Neuronal stem cell (in vitro differentiated cells): ENCODE measurements at regions not wholly inside any gene's neighbourhood (a gene's known extent, or its start where the extent isn't known, plus 50 kb on each side); places are given as distances from the start of the nearest gene placed in this dataset.

ENCODE experiments used
- DNase-seq: peaks from one replicate; pipeline ENCODE4 v3.0.0-alpha.2; 2013; ENCODE audit warnings: low spot score
- H2AFZ ChIP-seq: one replicate; pipeline ENCODE4 v1.6.1; 2013; ENCODE audit warnings: mild to moderate bottlenecking, low read length, inconsistent platforms
- H2AK5ac ChIP-seq: 2 replicates; pipeline ENCODE4 v1.6.1; 2013; ENCODE audit warnings: low read depth, mild to moderate bottlenecking, inconsistent platforms, low read length, moderate library complexity, mixed read lengths
- H2BK120ac ChIP-seq: 2 replicates; pipeline ENCODE4 v1.6.1; 2013; ENCODE audit warnings: low read depth, mild to moderate bottlenecking, inconsistent platforms, low read length, moderate library complexity, mixed read lengths
- H2BK12ac ChIP-seq: one replicate; pipeline ENCODE4 v1.6.1; 2013; ENCODE audit warnings: low read length, inconsistent platforms
- H2BK15ac ChIP-seq: 2 replicates; pipeline ENCODE4 v1.6.1; 2013; ENCODE audit warnings: mild to moderate bottlenecking, low read length, inconsistent platforms, mixed read lengths
- H2BK5ac ChIP-seq: one replicate; pipeline ENCODE4 v1.6.1; 2013; ENCODE audit warnings: inconsistent platforms, mild to moderate bottlenecking, low read length, moderate library complexity
- H3K14ac ChIP-seq: one replicate; pipeline ENCODE4 v1.6.1; 2013; ENCODE audit warnings: low read length, inconsistent platforms
- H3K18ac ChIP-seq: 2 replicates; pipeline ENCODE4 v1.6.1; 2013; ENCODE audit warnings: low read length, inconsistent platforms
- H3K23ac ChIP-seq: 2 replicates; pipeline ENCODE4 v1.6.1; 2013; ENCODE audit warnings: low read depth, mild to moderate bottlenecking, mixed read lengths, low read length, inconsistent platforms; ENCODE audit not compliant: poor library complexity
- H3K27ac ChIP-seq: replicated peaks from 3 replicates; pipeline ENCODE4 v1.5.1; 2013; ENCODE audit warnings: low read length, inconsistent platforms
- H3K27me3 ChIP-seq, 3 experiments: 2 replicates each; pipeline ENCODE4 v1.6.1; 2013; ENCODE audit warnings: low read length in 3 of 3, mild to moderate bottlenecking in 2 of 3, inconsistent platforms in 1 of 3, low read depth in 1 of 3, mixed read lengths in 1 of 3, moderate library complexity in 1 of 3; ENCODE audit not compliant: control insufficient read depth in 3 of 3, insufficient read depth in 3 of 3
- H3K36me3 ChIP-seq, 2 donors: replicated peaks in 1 of 2; 2 replicates each; pipeline ENCODE4 v1.6.1; 2013; ENCODE audit warnings: low read length in 2 of 2; ENCODE audit not compliant: control insufficient read depth in 2 of 2, insufficient read depth in 2 of 2
- H3K4ac ChIP-seq: 2 replicates; pipeline ENCODE4 v1.6.1; 2013; ENCODE audit warnings: inconsistent platforms, mild to moderate bottlenecking, low read length, moderate library complexity
- H3K4me1 ChIP-seq, 2 donors: 1 replicate in 1 of 2; 2 replicates in 1 of 2; pipeline ENCODE4 v1.6.1; 2013; ENCODE audit warnings: low read length in 2 of 2, low read depth in 1 of 2; ENCODE audit not compliant: control insufficient read depth in 2 of 2, insufficient read depth in 1 of 2
- H3K4me2 ChIP-seq: one replicate; pipeline ENCODE4 v1.6.1; 2013; ENCODE audit warnings: mild to moderate bottlenecking, low read length, inconsistent platforms; ENCODE audit not compliant: insufficient read depth, poor library complexity, severe bottlenecking
- H3K4me3 ChIP-seq, 2 donors: 2 replicates each; pipeline ENCODE4 v1.5.1; 2013; ENCODE audit warnings: low read length in 2 of 2, mild to moderate bottlenecking in 2 of 2, inconsistent platforms in 1 of 2, moderate library complexity in 1 of 2
- H3K79me1 ChIP-seq: one replicate; pipeline ENCODE4 v1.6.1; 2013; ENCODE audit warnings: low read depth, mild to moderate bottlenecking, inconsistent platforms, low read length, moderate library complexity
- H3K9ac ChIP-seq: one replicate; pipeline ENCODE4 v1.6.1; 2013; ENCODE audit warnings: mild to moderate bottlenecking, low read depth, low read length, inconsistent platforms; ENCODE audit not compliant: poor library complexity
- H3K9me3 ChIP-seq, 2 donors: replicated peaks in 1 of 2; 2 replicates each; pipeline versions ENCODE3 to v1.6.1; 2013; ENCODE audit warnings: low read length in 2 of 2, mild to moderate bottlenecking in 2 of 2, inconsistent platforms in 1 of 2, low read depth in 1 of 2, mixed read lengths in 1 of 2, moderate library complexity in 1 of 2; ENCODE audit not compliant: control insufficient read depth in 2 of 2, insufficient read depth in 1 of 2
- H4K8ac ChIP-seq: one replicate; pipeline ENCODE4 v1.6.1; 2013; ENCODE audit warnings: low read depth, mild to moderate bottlenecking, inconsistent platforms, low read length, moderate library complexity
- H4K91ac ChIP-seq: one replicate; pipeline ENCODE4 v1.6.1; 2013; ENCODE audit warnings: low read length, low read depth, mild to moderate bottlenecking, inconsistent platforms; ENCODE audit not compliant: poor library complexity
- WGBS, 2 donors: extraction: QIAGEN DNeasy Blood & Tissue Kit; methylation state at CpG; one replicate each; pipeline ENCODE4 v1.1.7; 2013; ENCODE audit warnings: missing lambda C conversion rate in 2 of 2, mixed read lengths in 1 of 2; ENCODE audit not compliant: insufficient read length in 2 of 2, insufficient replicate concordance in 1 of 2; ENCODE audit errors: extremely low coverage in 2 of 2; 5-methylcytosine and 5-hydroxymethylcytosine counted together

DNA sequence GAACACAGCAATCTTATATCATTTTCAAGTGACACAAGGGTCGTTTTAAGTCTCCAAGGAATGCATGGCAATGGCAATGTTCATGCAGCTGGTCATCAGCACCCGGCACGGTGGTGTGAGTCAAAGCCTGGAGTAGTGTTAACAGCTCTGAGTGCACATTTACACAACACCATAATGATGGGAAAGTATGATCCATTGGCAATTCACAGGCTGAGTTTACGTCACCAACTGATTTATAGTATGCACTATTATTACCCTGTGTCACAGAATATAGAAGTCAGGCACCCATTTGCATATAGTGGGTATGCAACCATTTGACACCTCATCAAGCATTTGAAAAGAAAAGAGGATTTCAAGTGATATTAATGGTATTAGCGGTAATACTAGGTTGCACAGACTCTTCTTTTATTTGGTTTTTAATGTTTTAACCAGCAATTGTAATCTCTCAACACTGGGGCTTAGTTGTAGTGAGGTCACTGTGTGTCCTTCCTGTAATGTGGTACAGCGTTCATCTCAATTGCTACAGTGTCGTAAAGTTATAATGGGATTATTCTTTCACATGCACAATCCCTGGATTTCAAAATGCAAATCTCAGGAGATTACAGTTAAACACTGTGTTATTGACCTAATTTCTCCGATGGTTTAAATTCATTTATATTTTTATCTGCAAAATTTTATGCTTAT is 113.8 kb downstream of the C3orf38 start:
- Histone ChIP-seq H4K8ac (no peak overlapping the region), H2BK5ac (no peak overlapping the region), H3K4me1 (no peaks in the 10 kb centered on the region), H3K23ac (no peak overlapping the region), H3K27me3 (no peaks in the 10 kb centered on the region), H2AFZ (no peak overlapping the region), H3K4me3 (no peak overlapping the region), H3K79me1 (no peaks in the 10 kb centered on the region), H3K9ac (no peak overlapping the region), H2AK5ac (no peak overlapping the region), H2BK12ac (peak overlapping the region; percentile 73), H4K91ac (no peak overlapping the region), H3K36me3 (no peaks in the 10 kb centered on the region), H3K14ac (no peak overlapping the region), H3K18ac (no peak overlapping the region), H2BK15ac (no peak overlapping the region), H3K27ac (no peak overlapping the region), H3K9me3 (no peaks in the 10 kb centered on the region), H3K4me2 (no peak overlapping the region), H2BK120ac (no peak overlapping the region), H3K4ac (no peak overlapping the region)
- no CpG with 5 or more reads among the region's 8 CpGs for WGBS, 2 donors
- DNase-seq = no peak

DNA sequence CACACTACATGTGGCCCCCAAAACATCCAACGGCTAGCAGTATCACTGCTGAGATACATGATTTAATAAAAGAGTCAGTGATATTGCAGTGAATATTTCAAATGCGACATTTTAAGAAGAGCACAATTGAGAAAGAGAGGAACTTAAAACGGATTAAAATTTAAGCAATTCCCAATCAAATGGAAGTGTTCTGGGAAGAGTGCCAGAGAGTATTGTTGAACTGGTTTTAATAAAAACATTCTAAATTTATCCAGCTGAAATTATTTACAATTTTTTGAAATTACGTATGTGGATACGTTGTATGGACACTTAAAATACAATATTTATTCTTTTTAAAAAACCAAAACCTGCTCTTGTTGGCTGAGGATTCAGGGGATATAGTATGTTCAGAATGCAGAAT is 117.7 kb downstream of the C3orf38 start:
- Histone ChIP-seq H2BK120ac (no peak overlapping the region), H2BK5ac (no peak overlapping the region), H2AFZ (no peak overlapping the region), H3K79me1 (no peaks in the 10 kb centered on the region), H3K14ac (no peak overlapping the region), H3K9me3 (no peaks in the 10 kb centered on the region), H4K91ac (no peak overlapping the region), H2BK15ac (no peak overlapping the region), H3K36me3 (no peaks in the 10 kb centered on the region), H3K23ac (no peak overlapping the region), H4K8ac (no peak overlapping the region), H3K4me3 (no peak overlapping the region), H2AK5ac (no peak overlapping the region), H3K4me1 (no peaks in the 10 kb centered on the region), H3K9ac (no peak overlapping the region), H3K4me2 (no peak overlapping the region), H3K27me3 (no peaks in the 10 kb centered on the region), H2BK12ac (no peak overlapping the region), H3K27ac (no peak overlapping the region), H3K18ac (no peak overlapping the region), H3K4ac (no peak overlapping the region)
- DNase-seq = no peak
- WGBS, 2 donors = no CpG with 5 or more reads among the region's 5 CpGs

DNA sequence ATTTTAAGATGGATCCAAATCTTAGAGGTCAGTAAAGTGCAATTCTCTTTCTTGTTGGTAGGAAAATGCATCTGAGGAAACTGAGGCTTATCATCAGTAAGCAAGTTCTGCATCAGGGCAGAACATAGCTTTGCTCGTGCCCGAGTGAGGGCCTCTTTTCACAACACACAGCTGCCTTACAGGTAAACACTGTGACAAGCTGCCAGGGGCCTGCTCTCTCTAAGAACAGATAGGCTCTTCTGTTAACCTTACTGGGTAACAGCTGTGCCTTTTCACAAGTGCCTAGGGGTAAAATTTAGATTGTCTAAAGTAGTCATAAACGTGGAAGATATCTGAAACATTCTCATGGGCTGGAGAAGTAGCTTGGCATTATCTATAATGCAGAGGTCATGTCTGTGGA is 118.1 kb downstream of the C3orf38 start:
- H3K23ac ChIP-seq = no peak overlapping the region
- no peaks in the 10 kb centered on the region for H3K4me1 ChIP-seq
- H3K4me3 ChIP-seq = no peak overlapping the region
- DNase-seq = no peak
- H3K18ac ChIP-seq = peak overlapping the region; percentile 80
- H2BK5ac ChIP-seq = no peak overlapping the region
- H2BK12ac ChIP-seq = no peak overlapping the region
- H3K14ac ChIP-seq = no peak overlapping the region
- no peak overlapping the region for H3K4ac ChIP-seq
- H4K8ac ChIP-seq = no peak overlapping the region
- H3K4me2 ChIP-seq = no peak overlapping the region
- no peaks in the 10 kb centered on the region for H3K9me3 ChIP-seq
- no peaks in the 10 kb centered on the region for H3K36me3 ChIP-seq
- H2BK120ac ChIP-seq = no peak overlapping the region
- H2BK15ac ChIP-seq = no peak overlapping the region
- no peak overlapping the region for H4K91ac ChIP-seq
- no peaks in the 10 kb centered on the region for H3K79me1 ChIP-seq
- WGBS, 2 donors = no CpG with 5 or more reads among the region's 3 CpGs
- peak overlapping the region; percentile 5 for H2AFZ ChIP-seq
- H3K27me3 ChIP-seq = no peaks in the 10 kb centered on the region
- no peak overlapping the region for H2AK5ac ChIP-seq
- no peak overlapping the region for H3K27ac ChIP-seq
- H3K9ac ChIP-seq = no peak overlapping the region

DNA sequence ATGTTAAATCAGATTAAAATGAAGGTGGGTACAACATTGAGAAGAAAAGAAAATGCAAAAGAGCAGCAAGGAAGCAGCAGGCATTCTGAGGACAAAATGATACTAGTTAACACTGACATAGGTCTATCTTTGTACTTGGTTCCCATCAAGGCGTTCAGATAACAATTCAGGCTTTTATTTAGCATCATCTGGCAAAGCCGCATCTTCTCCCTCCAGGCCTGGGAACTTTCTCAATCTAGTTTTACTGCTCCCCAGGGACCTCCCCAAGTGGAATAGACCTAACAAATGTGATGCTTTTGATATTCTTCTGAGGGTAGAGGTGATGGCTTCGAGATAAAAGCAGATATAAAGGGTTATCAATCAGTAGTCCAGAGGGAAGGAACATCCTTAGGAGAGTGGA is 130.6 kb downstream of the C3orf38 start:
- Histone ChIP-seq H3K9me3 (no peaks in the 10 kb centered on the region), H3K4me2 (no peak overlapping the region), H2BK5ac (no peak overlapping the region), H3K79me1 (no peaks in the 10 kb centered on the region), H3K27me3 (no peaks in the 10 kb centered on the region), H2AK5ac (no peak overlapping the region), H2BK12ac (no peak overlapping the region), H3K9ac (no peak overlapping the region), H3K4ac (no peak overlapping the region), H3K36me3 (no peaks in the 10 kb centered on the region), H3K23ac (no peak overlapping the region), H3K4me3 (no peak overlapping the region), H3K18ac (no peak overlapping the region), H4K8ac (no peak overlapping the region), H2AFZ (no peak overlapping the region), H3K14ac (no peak overlapping the region), H2BK120ac (no peak overlapping the region), H2BK15ac (no peak overlapping the region), H4K91ac (no peak overlapping the region), H3K4me1 (peaks cover 0 to 2% of the 10 kb centered on the region in 2 donors), H3K27ac (no peak overlapping the region)
- DNase-seq = no peak
- no CpG with 5 or more reads among the region's 3 CpGs for WGBS, 2 donors
